Subcutaneous abdominal adipose tissue (tissue), 5 donors: ENCODE measurements at regions not wholly inside any gene's neighbourhood (a gene's known extent, or its start where the extent isn't known, plus 50 kb on each side); places are given as distances from the start of the nearest gene placed in this dataset.

Source experiments
- H3K27ac ChIP-seq: one replicate; pipeline ENCODE4 v1.7.0; 2013; ENCODE audit warnings: low read depth, mild to moderate bottlenecking, inconsistent platforms, low read length, moderate library complexity
- H3K27me3 ChIP-seq, 5 donors: one replicate each; pipeline ENCODE4 v1.7.0; 2013; ENCODE audit warnings: low read length in 5 of 5, inconsistent platforms in 1 of 5; ENCODE audit not compliant: control insufficient read depth in 5 of 5, insufficient read depth in 4 of 5
- H3K36me3 ChIP-seq, 5 donors: one replicate each; pipeline ENCODE4 v1.7.0; 2013; ENCODE audit warnings: low read length in 5 of 5; ENCODE audit not compliant: control insufficient read depth in 5 of 5, insufficient read depth in 5 of 5
- H3K4me1 ChIP-seq, 5 donors: one replicate each; pipeline ENCODE4 v1.7.0; 2013; ENCODE audit warnings: low read length in 5 of 5, mild to moderate bottlenecking in 3 of 5, moderate library complexity in 1 of 5; ENCODE audit not compliant: control insufficient read depth in 5 of 5, insufficient read depth in 5 of 5
- H3K4me3 ChIP-seq, 5 donors: one replicate each; pipeline ENCODE4 v1.7.0; 2013; ENCODE audit warnings: low read length in 5 of 5, low read depth in 1 of 5
- H3K9ac ChIP-seq, 5 donors: one replicate each; pipeline ENCODE4 v1.7.0; 2013; ENCODE audit warnings: low read length in 5 of 5, mild to moderate bottlenecking in 4 of 5, moderate library complexity in 3 of 5
- H3K9me3 ChIP-seq, 5 donors: one replicate each; pipeline ENCODE4 v1.7.0; 2013; ENCODE audit warnings: low read length in 5 of 5; ENCODE audit not compliant: control insufficient read depth in 5 of 5
- donor health status: healthy.
- donor health status: healthy.
- donor health status: healthy.
- donor health status: healthy.
- donor health status: healthy.

DNA sequence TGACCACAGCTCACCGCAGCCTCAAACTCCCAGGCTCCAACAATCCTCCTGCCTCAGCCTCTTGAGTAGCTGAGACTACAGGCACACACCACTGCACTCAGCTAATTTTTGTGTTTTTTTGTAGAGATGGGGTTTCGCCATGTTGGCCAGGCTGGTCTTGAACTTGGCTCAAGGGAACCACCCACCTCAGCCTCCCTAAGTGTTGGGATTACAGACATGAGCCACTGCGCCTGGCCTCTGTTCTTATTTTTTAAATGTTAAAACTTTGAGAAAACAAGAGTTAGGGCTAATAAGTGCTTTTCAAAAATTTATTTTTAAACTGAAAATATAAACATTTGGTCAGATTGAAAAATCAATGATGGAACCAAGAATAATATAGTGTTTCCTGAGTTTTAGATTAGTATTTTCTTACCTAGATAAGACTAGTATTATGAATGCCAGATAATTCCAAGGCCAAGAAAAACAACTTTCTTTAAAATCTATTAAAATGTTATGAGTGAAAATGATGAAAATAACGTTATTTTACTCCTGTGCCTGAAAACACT lies 66.2 kb upstream of the S1PR1 start:
- Histone ChIP-seq H3K9me3 (no peaks in the 10 kb centered on the region), H3K9ac (no peak overlapping the region), H3K36me3 (no peaks in the 10 kb centered on the region), H3K27ac (no peak overlapping the region), H3K4me3 (no peak overlapping the region), H3K27me3 (no peaks in the 10 kb centered on the region), H3K4me1 (peaks cover 0 to 4% (median 2%) of the 10 kb centered on the region in 5 donors)

DNA sequence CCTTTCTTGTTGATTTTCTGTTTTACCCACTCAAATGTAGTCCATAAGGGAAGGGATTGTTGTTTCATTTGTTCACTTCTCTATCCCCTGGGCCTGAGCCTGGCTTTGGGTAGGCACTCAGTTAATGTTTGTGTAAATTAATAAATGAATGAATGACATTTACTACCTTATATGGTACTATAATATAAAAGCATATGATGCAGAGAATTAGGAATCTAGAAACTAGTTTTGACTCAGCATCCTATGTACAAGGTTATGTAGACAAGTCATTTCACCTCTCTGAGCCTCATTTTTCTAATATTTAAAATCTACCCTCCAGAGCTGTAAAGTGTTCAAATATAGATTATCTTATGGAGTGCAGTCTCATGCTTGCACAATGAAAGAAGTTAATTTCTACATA lies 68.9 kb upstream of the S1PR1 start:
- Histone ChIP-seq H3K9me3 (no peaks in the 10 kb centered on the region), H3K27ac (no peak overlapping the region), H3K4me1 (peaks cover 0 to 8% (median 0%) of the 10 kb centered on the region in 5 donors), H3K9ac (no peak overlapping the region), H3K27me3 (no peaks in the 10 kb centered on the region), H3K4me3 (no peak overlapping the region), H3K36me3 (no peaks in the 10 kb centered on the region)

DNA sequence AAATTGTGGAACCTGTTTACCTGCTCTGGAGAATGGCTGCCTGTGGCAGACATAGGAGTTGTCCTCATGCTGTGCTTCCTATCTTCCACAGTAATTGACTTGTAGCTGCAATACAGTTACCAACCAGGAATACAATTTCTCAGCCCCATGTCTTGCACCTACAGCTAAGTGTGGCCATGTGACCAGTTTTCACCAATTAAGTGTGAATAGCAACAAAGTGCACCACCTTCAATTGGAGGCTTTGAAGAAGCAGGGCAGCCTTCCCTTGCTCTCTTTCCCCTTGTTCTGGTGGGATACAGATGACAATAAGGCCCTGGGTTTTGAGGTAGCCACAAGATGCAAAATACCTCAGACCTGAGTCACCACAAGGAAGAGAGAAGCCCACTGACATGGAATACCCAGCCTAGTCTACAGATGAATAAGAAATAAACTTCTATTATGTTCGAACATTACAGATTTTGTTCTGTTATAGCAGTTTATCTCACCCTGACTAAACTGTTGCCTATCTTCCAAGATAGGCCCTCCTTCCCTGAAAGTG lies 70.2 kb upstream of the S1PR1 start:
- no peaks in the 10 kb centered on the region for H3K36me3 ChIP-seq

DNA sequence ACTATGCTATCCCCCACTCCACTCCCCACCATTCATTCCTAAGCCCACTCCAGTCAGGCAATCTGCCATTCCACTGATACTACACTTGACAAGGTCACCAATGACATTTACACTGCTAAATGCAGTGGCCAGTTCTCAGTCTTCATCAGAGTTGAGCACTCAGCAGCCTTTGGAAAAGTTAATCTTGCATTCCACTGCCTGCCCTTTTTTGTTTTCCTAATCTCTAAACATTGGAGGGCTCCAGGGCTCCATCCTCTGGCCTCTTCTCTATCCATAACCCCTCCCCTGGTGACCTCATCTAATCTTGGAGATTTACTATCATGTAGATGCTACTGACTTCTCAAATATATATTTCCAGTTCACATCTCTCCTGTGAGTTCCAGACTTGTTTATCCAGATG lies 70.9 kb upstream of the S1PR1 start:
- no peak overlapping the region for H3K4me3 ChIP-seq
- H3K9ac ChIP-seq = no peak overlapping the region

More for the DNA sequence above, 70.2 kb upstream of the S1PR1 start:
- Histone ChIP-seq H3K9ac (no peak overlapping the region), H3K4me3 (no peak overlapping the region), H3K27me3 (no peaks in the 10 kb centered on the region), H3K27ac (no peak overlapping the region), H3K4me1 (peaks cover 0 to 8% (median 0%) of the 10 kb centered on the region in 5 donors), H3K9me3 (no peaks in the 10 kb centered on the region)

DNA sequence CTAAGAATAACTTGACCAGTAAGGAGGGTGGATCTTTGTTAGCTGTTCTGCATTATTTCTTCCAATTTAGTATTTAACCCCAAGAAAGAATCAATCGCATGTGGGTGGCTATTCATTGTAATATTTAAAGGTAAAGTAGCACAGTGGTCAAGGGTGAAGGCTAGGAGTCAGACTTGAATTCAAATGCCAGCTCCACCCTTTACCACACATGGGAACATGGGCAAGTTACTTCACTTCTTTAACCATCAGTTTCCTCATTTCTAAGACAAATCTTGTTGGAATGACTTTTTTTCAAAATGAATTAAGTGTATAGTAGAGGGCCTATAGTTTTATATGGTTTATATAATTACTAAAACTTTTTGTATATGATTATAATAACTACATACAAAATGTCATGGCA lies 71.3 kb upstream of the S1PR1 start:
- H3K27ac ChIP-seq = no peak overlapping the region
- no peak overlapping the region for H3K4me3 ChIP-seq
- no peak overlapping the region for H3K9ac ChIP-seq
- peaks cover 0 to 8% (median 0%) of the 10 kb centered on the region in 5 donors for H3K4me1 ChIP-seq
- no peaks in the 10 kb centered on the region for H3K27me3 ChIP-seq
- no peaks in the 10 kb centered on the region for H3K9me3 ChIP-seq
- no peaks in the 10 kb centered on the region for H3K36me3 ChIP-seq

More for the DNA sequence above, 70.9 kb upstream of the S1PR1 start:
- peaks cover 0 to 8% (median 0%) of the 10 kb centered on the region in 5 donors for H3K4me1 ChIP-seq
- H3K9me3 ChIP-seq = no peaks in the 10 kb centered on the region
- H3K27me3 ChIP-seq = no peaks in the 10 kb centered on the region
- no peaks in the 10 kb centered on the region for H3K36me3 ChIP-seq
- no peak overlapping the region for H3K27ac ChIP-seq

DNA sequence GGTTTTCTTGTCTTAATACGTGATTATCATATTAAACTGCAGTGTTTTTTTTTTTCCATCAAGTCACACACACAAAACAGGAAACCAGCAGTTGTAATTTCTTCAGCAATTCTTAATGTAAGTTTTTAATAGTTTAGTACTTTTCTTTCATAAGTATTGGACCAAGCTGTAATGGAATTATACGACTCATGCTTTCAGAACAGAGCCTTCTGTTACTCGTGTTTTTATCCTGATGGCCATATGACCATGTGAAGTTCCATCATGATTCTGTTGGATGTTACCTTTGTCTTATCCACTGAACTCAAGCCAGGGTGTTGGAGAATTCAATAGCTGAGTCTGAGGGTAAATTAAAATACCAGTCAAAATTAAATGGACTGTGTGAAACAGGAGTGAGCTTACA lies 72.0 kb upstream of the S1PR1 start:
- H3K36me3 ChIP-seq = no peaks in the 10 kb centered on the region
- no peaks in the 10 kb centered on the region for H3K9me3 ChIP-seq
- H3K4me1 ChIP-seq = peaks cover 0 to 8% (median 0%) of the 10 kb centered on the region in 5 donors
- no peak overlapping the region for H3K4me3 ChIP-seq
- no peak overlapping the region for H3K27ac ChIP-seq
- H3K9ac ChIP-seq = no peak overlapping the region
- H3K27me3 ChIP-seq = no peaks in the 10 kb centered on the region

DNA sequence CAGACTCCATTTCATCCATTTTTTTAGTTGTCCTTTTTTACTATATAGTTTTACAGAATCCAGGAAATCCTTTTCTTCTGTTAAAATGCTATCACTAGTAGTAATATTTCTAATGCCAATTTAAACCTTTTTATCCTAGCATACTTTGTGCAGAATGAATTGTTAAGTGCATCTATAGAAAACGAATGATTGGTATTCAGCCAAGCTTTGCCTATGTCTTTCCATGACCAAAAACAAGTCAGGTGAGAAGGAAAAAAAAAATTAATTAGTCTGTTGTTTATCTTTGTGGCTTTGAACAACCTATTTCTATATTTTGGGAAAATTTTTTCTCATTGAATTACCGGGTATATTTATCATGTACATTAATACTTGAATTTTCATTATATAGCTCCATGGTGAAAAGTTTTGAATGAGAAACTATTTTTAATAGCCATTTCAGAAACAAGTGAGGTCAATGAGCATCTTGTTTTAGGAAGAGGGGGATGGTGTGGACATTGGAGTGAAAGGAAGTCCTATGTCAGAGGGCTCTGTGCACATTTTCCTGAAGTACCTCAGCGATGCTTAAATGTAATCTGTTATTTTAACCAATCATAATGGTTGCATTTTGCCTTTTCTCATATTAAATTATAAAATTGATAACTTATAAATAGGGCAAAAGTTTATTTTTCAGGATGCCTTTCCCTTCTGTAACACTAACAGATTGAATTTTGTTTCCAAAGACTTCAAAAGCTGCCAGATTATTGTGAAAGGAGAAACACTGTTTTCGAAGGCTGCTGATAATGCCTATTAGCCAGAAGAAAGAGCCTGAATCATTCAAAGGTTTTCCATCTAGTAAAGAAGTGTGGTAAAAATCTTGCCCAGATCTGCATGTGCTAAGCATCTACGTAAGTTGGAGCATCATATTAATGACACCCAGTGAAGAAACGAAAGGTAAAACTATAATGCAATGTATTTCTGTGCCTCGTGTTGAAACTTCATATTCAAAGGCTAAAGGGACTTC lies 73.8 kb upstream of the S1PR1 start:
- peaks cover 0 to 8% (median 0%) of the 10 kb centered on the region in 5 donors for H3K4me1 ChIP-seq
- H3K27ac ChIP-seq = peak overlapping the region; percentile 65
- H3K27me3 ChIP-seq = no peaks in the 10 kb centered on the region
- no peaks in the 10 kb centered on the region for H3K36me3 ChIP-seq
- H3K9ac ChIP-seq = peak overlapping the region in 1 of 5 donors; percentile 16
- H3K4me3 ChIP-seq = no peak overlapping the region
- H3K9me3 ChIP-seq = no peaks in the 10 kb centered on the region

DNA sequence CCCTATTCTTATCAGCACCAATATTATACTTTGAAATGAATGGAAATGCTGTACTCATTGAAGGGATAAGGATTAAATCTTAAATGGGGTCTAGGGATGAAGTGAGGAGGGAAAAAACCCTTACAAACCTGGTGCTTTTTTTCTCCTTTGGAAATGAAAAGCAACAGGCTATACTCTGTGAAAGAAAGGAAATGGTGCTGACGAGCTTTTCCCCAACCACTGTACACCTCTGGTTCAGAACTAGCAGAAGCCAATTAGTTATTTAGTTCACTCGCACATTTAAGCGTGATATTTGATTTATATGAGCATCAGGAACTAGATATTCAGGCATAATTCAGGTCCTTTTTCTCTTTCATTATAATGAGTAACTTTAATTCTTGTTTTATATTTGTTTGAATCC lies 74.5 kb upstream of the S1PR1 start:
- H3K27me3 ChIP-seq = no peaks in the 10 kb centered on the region
- no peaks in the 10 kb centered on the region for H3K36me3 ChIP-seq
- no peaks in the 10 kb centered on the region for H3K9me3 ChIP-seq
- no peak overlapping the region for H3K4me3 ChIP-seq
- peaks cover 0 to 8% (median 0%) of the 10 kb centered on the region in 5 donors for H3K4me1 ChIP-seq
- H3K27ac ChIP-seq = peak overlapping the region; percentile 65
- H3K9ac ChIP-seq = no peak overlapping the region

DNA sequence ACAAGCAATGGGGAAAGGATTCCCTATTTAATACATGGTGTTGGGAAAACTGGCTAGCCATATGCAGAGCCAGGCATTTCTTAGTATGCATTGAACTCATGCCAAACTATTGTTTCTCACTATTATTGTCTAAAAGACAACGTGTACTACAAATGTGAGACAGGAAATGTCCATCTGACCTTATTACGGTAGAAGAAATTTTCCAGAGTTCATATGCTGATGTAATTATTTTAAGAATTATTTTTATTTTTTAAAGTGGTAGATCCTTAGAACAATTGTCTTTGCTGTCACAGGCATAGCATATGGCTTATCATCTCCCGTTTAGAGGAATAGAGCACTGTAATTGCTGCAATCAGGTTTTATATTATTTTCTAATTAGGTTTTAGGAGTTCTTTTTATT lies 75.2 kb upstream of the S1PR1 start:
- H3K9me3 ChIP-seq = no peaks in the 10 kb centered on the region
- H3K36me3 ChIP-seq = no peaks in the 10 kb centered on the region
- no peaks in the 10 kb centered on the region for H3K27me3 ChIP-seq
- peak overlapping the region; percentile 65 for H3K27ac ChIP-seq
- peaks cover 0 to 8% (median 0%) of the 10 kb centered on the region in 5 donors for H3K4me1 ChIP-seq
- no peak overlapping the region for H3K4me3 ChIP-seq
- H3K9ac ChIP-seq = no peak overlapping the region

DNA sequence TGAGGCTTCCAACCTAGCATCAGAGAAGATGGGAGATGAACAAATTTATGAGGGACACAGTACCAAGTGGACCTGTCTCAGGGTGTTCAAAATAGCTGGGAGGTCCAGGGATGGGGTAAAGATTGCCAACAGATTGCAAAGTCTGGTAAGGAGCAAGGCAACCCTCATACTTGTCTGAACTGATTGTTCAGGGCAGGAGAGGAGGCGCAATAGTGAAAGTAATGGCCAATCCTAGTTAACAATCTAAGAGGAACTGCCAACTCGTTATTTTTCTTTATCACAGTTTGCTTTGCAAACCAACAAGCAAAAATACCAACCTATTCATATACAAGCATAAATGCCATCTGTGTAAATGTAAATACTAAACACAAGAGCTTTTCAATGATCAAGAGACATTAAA lies 78.4 kb upstream of the S1PR1 start:
- Histone ChIP-seq H3K27ac (no peak overlapping the region), H3K4me1 (no peaks in the 10 kb centered on the region), H3K27me3 (no peaks in the 10 kb centered on the region), H3K9ac (no peak overlapping the region), H3K4me3 (no peak overlapping the region), H3K9me3 (no peaks in the 10 kb centered on the region), H3K36me3 (no peaks in the 10 kb centered on the region)
